H4 (cell line): ENCODE measurements at regions not wholly inside any gene's neighbourhood (a gene's known extent, or its start where the extent isn't known, plus 50 kb on each side); places are given as distances from the start of the nearest gene placed in this dataset.
"Not testable (repeated sequence)": the region's sequence is repeated elsewhere in the genome, so short reads cannot be mapped to it uniquely, and the experiment has no call there.

Experiments
- DNase-seq: peaks from one replicate; pipeline ENCODE4 v3.0.0-alpha.2; 2015; ENCODE audit warnings: low spot score

GRCh38 chr19:23597661-23598060, 89.4 kb downstream of the ZNF675 start:
- DNase-seq = no peak

GRCh38 chr19:23596872-23597271, 90.1 kb downstream of the ZNF675 start:
- DNase-seq = no peak

GRCh38 chr19:23594311-23594710, 92.7 kb downstream of the ZNF675 start:
- DNase-seq = not testable (repeated sequence)

- DNase-seq = no peak
Measured at GRCh38 chr19:23587546-23587945, 99.5 kb downstream of the ZNF675 start.

- DNase-seq = no peak
Measured at GRCh38 chr19:23577501-23577900, 109.5 kb downstream of the ZNF675 start.

- DNase-seq = no peak
Measured at GRCh38 chr19:23571175-23571574, 115.8 kb downstream of the ZNF675 start.

- not testable (repeated sequence) for DNase-seq
Measured at GRCh38 chr19:23568116-23568515, 118.9 kb downstream of the ZNF675 start.

- no peak for DNase-seq
Measured at GRCh38 chr19:23565256-23565655, 121.8 kb downstream of the ZNF675 start.

- DNase-seq = no peak
Measured at GRCh38 chr19:23563326-23563725, 123.7 kb downstream of the ZNF675 start.

- DNase-seq = no peak
Measured at GRCh38 chr19:23561341-23561740, 125.7 kb downstream of the ZNF675 start.

GRCh38 chr19:23560051-23560450, 127.0 kb downstream of the ZNF675 start:
- no peak for DNase-seq

GRCh38 chr19:23558541-23558940, 128.5 kb downstream of the ZNF675 start:
- no peak for DNase-seq

GRCh38 chr19:23557381-23557780, 129.6 kb downstream of the ZNF675 start:
- DNase-seq = no peak

- DNase-seq = no peak
Measured at GRCh38 chr19:23554548-23554947, 132.5 kb downstream of the ZNF675 start.

GRCh38 chr19:23550102-23550501, 136.9 kb downstream of the ZNF675 start:
- not testable (repeated sequence) for DNase-seq

GRCh38 chr19:23547816-23548430, 139.1 kb downstream of the ZNF675 start:
- no peak for DNase-seq

- no peak for DNase-seq
Measured at GRCh38 chr19:23547156-23547555, 139.9 kb downstream of the ZNF675 start.

- no peak for DNase-seq
Measured at GRCh38 chr19:23543351-23543750, 143.7 kb downstream of the ZNF675 start.

- DNase-seq = no peak
Measured at GRCh38 chr19:23542562-23542961, 144.4 kb downstream of the ZNF675 start.

GRCh38 chr19:23541991-23542390, 145.0 kb downstream of the ZNF675 start:
- no peak for DNase-seq

GRCh38 chr19:23540180-23540579, 144.9 kb upstream of the ZNF91 start:
- not testable (repeated sequence) for DNase-seq

GRCh38 chr19:23539499-23539898, 144.2 kb upstream of the ZNF91 start:
- no peak for DNase-seq

GRCh38 chr19:23537136-23537535, 141.9 kb upstream of the ZNF91 start:
- DNase-seq = not testable (repeated sequence)

GRCh38 chr19:23536341-23536740, 141.1 kb upstream of the ZNF91 start:
- DNase-seq = not testable (repeated sequence)
